Calu3 (cell line): ENCODE measurements at regions not wholly inside any gene's neighbourhood (a gene's known extent, or its start where the extent isn't known, plus 50 kb on each side); places are given as distances from the start of the nearest gene placed in this dataset.
A peak's percentile ranks its signal among the peaks of the same experiment; 100 is the strongest.
"Not testable (repeated sequence)": the region's sequence is repeated elsewhere in the genome, so short reads cannot be mapped to it uniquely, and the experiment has no call there.

Source experiments
- BruUV-seq: library from RNA; stranded (reverse); fragments of 400-500 nt; replicated peaks from 2 replicates; lab custom pipeline; 2021; lab: Mats Ljungman, UMichigan
- CTCF ChIA-PET: fragments of 300-600 bp; sonication (Branson Sonifier 250); formaldehyde crosslinking; loops from one replicate; lab custom pipeline; 2022; ENCODE audit warnings: antibody characterized with exemption; lab: Charles Lee
- DNase-seq: peaks from one replicate; pipeline ENCODE4 v3.0.0; 2022
- H3K27ac Mint-ChIP-seq: one replicate; pipeline ENCODE4 v1.8.0; 2022; ENCODE audit warnings: mixed read lengths; ENCODE audit not compliant: unreplicated experiment
- H3K27me3 Mint-ChIP-seq: one replicate; pipeline ENCODE4 v1.8.0; 2022; ENCODE audit warnings: mixed read lengths; ENCODE audit not compliant: unreplicated experiment
- H3K36me3 Mint-ChIP-seq: one replicate; pipeline ENCODE4 v1.8.0; 2022; ENCODE audit warnings: mild to moderate bottlenecking, moderate library complexity, mixed read lengths; ENCODE audit not compliant: insufficient read depth, unreplicated experiment
- H3K4me1 Mint-ChIP-seq: one replicate; pipeline ENCODE4 v1.8.0; 2022; ENCODE audit warnings: mild to moderate bottlenecking, low read depth, mixed read lengths; ENCODE audit not compliant: unreplicated experiment
- H3K4me3 Mint-ChIP-seq: one replicate; pipeline ENCODE4 v1.8.0; 2022; ENCODE audit warnings: mild to moderate bottlenecking, low read depth, moderate library complexity, mixed read lengths; ENCODE audit not compliant: unreplicated experiment
- H3K9me3 Mint-ChIP-seq: one replicate; pipeline ENCODE4 v1.8.0; 2022; ENCODE audit warnings: low read depth, mixed read lengths; ENCODE audit not compliant: unreplicated experiment
- CTCF ChIP-seq: fragments of 200-600 bp; IDR thresholded peaks from one replicate; pipeline ENCODE4 v1.8.0; 2022; ENCODE audit warnings: antibody characterized with exemption; ENCODE audit not compliant: unreplicated experiment
- intact Hi-C: fragments of 100-400 bp; cut with micrococcal nuclease; formaldehyde crosslinking; loops from one replicate; pipeline ENCODE4 v1.10.0; 2022; ENCODE audit not compliant: unreplicated experiment

- no TSS peak for BruUV-seq
These were observed 133.2 kb upstream of the ADAMTS3 start for GRCh38 chr4:72701987-72702819.

GRCh38 chr4:72690771-72691170 lies 121.8 kb upstream of the ADAMTS3 start:
- Mint-ChIP-seq H3K27me3 (peaks cover 7% of the 10 kb centered on the region), H3K27ac (no peak overlapping the region), H3K4me3 (no peak overlapping the region), H3K4me1 (no peaks in the 10 kb centered on the region), H3K36me3 (no peaks in the 10 kb centered on the region), H3K9me3 (no peaks in the 10 kb centered on the region)
- CTCF ChIA-PET = no interaction called here
- TF ChIP-seq CTCF = no peak
- intact Hi-C loops = no loop called here
- no TSS peak for BruUV-seq
- DNase-seq = no peak

More at GRCh38 chr4:72701987-72702819, 133.2 kb upstream of the ADAMTS3 start:
- Mint-ChIP-seq H3K4me1 (no peaks in the 10 kb centered on the region), H3K36me3 (no peaks in the 10 kb centered on the region), H3K27me3 (peaks cover 3% of the 10 kb centered on the region), H3K4me3 (peak overlapping the region; percentile 50), H3K9me3 (no peaks in the 10 kb centered on the region), H3K27ac (no peak overlapping the region)
- TF ChIP-seq CTCF = no peak
- intact Hi-C loops = loop anchor here (1.0 to 10.0 kb wide), 3 partner anchors 185 to 407 kb away; no protein-coding TSS in a partner anchor
- CTCF ChIA-PET = interaction anchor here (0.7 kb wide), 1 partner anchor 29 kb away, joined by 3 read pairs; no protein-coding TSS in a partner anchor
- DNase-seq = peak; percentile 28

GRCh38 chr4:72689923-72690322 lies 120.9 kb upstream of the ADAMTS3 start:
- CTCF ChIA-PET = no interaction called here
- no peak for TF ChIP-seq CTCF

GRCh38 chr4:72686390-72686789 lies 117.4 kb upstream of the ADAMTS3 start:
- H3K9me3 Mint-ChIP-seq, CTCF ChIA-PET, DNase-seq, H3K4me3 Mint-ChIP-seq, BruUV-seq, H3K4me1 Mint-ChIP-seq, intact Hi-C loops, H3K27ac Mint-ChIP-seq, H3K36me3 Mint-ChIP-seq: not testable (repeated sequence)
- H3K27me3 Mint-ChIP-seq = peaks cover 17% of the 10 kb centered on the region

More at GRCh38 chr4:72689923-72690322, 120.9 kb upstream of the ADAMTS3 start:
- H3K4me3 Mint-ChIP-seq = no peak overlapping the region
- H3K27me3 Mint-ChIP-seq = no peaks in the 10 kb centered on the region
- no peak overlapping the region for H3K27ac Mint-ChIP-seq
- no peak for DNase-seq
- H3K9me3 Mint-ChIP-seq = no peaks in the 10 kb centered on the region
- no peaks in the 10 kb centered on the region for H3K4me1 Mint-ChIP-seq
- no peaks in the 10 kb centered on the region for H3K36me3 Mint-ChIP-seq
- intact Hi-C loops = no loop called here
- BruUV-seq = no TSS peak

- no peak for DNase-seq
- BruUV-seq = no TSS peak
- H3K36me3 Mint-ChIP-seq = no peaks in the 10 kb centered on the region
- intact Hi-C loops = no loop called here
- no peak overlapping the region for H3K27ac Mint-ChIP-seq
- no peak overlapping the region for H3K4me3 Mint-ChIP-seq
- no peaks in the 10 kb centered on the region for H3K4me1 Mint-ChIP-seq
- TF ChIP-seq CTCF = no peak
- CTCF ChIA-PET = interaction anchor here (0.6 kb wide), 1 partner anchor 103 kb away, joined by 3 read pairs; no protein-coding TSS in a partner anchor
- H3K27me3 Mint-ChIP-seq = peaks cover 35% of the 10 kb centered on the region
- H3K9me3 Mint-ChIP-seq = peaks cover 6% of the 10 kb centered on the region
These were observed 110.6 kb upstream of the ADAMTS3 start for GRCh38 chr4:72679666-72680065.
